ENCODE measurements at regions not wholly inside any gene's neighbourhood (a gene's known extent, or its start where the extent isn't known, plus 50 kb on each side); places are given as distances from the start of the nearest gene placed in this dataset.

DNA sequence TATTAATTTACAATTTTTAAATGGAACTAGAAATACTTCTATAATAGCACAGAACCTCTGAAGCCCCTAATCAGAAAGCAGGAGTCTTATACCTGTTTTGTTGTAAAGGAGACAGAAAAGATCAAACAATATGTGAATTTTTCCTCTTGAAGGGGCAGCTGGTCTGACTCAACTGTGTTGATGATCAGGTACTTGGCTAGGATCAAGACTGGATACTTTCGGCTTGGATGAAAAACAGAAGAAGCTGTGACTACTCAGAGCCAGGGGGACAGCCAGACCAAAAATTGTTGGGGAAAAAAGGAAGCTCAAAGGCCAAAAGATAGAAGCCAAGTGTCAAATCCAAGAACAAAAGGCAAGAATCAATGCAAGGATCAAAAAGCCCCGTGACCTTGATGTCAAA, 195.6 kb downstream of the KCTD12 start:
- intact Hi-C loops (cut with micrococcal nuclease) = no loop called here
- H3K27me3 Mint-ChIP-seq = no peaks in the 10 kb centered on the region
- ATAC-seq (ENCODE audit: low read depth) (no peak), DNase-seq (no peak)
- H3K4me1 Mint-ChIP-seq = no peaks in the 10 kb centered on the region
- H3K9me3 Mint-ChIP-seq = no peaks in the 10 kb centered on the region
- ChIA-PET POLR2A (no interaction called here), CTCF (no interaction called here)
- no peak overlapping the region for H3K27ac Mint-ChIP-seq
- TF ChIP-seq, protein P1, sequence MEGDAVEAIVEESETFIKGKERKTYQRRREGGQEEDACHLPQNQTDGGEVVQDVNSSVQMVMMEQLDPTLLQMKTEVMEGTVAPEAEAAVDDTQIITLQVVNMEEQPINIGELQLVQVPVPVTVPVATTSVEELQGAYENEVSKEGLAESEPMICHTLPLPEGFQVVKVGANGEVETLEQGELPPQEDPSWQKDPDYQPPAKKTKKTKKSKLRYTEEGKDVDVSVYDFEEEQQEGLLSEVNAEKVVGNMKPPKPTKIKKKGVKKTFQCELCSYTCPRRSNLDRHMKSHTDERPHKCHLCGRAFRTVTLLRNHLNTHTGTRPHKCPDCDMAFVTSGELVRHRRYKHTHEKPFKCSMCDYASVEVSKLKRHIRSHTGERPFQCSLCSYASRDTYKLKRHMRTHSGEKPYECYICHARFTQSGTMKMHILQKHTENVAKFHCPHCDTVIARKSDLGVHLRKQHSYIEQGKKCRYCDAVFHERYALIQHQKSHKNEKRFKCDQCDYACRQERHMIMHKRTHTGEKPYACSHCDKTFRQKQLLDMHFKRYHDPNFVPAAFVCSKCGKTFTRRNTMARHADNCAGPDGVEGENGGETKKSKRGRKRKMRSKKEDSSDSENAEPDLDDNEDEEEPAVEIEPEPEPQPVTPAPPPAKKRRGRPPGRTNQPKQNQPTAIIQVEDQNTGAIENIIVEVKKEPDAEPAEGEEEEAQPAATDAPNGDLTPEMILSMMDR (IDR thresholded peaks at IDR 0.05) = no peak
- no peaks in the 10 kb centered on the region for H3K36me3 Mint-ChIP-seq (ENCODE audit: low read depth)
- no peak overlapping the region for H3K4me3 Mint-ChIP-seq

GRCh38 chr13:76687467-76687866, 198.7 kb downstream of the KCTD12 start:
- no peaks in the 10 kb centered on the region for H3K27me3 Mint-ChIP-seq
- DNase-seq (no peak), ATAC-seq (ENCODE audit: low read depth) (no peak)
- intact Hi-C loops (cut with micrococcal nuclease) = no loop called here
- H3K36me3 Mint-ChIP-seq (ENCODE audit: low read depth) = no peaks in the 10 kb centered on the region
- ChIA-PET CTCF (no interaction called here), POLR2A (no interaction called here)
- TF ChIP-seq, protein P1 (IDR thresholded peaks at IDR 0.05) = no peak
- H3K27ac Mint-ChIP-seq = no peak overlapping the region
- H3K4me1 Mint-ChIP-seq = no peaks in the 10 kb centered on the region
- no peak overlapping the region for H3K4me3 Mint-ChIP-seq
- no peaks in the 10 kb centered on the region for H3K9me3 Mint-ChIP-seq

GRCh38 chr13:76685938-76686337, 200.3 kb downstream of the KCTD12 start:
- no peak overlapping the region for H3K27ac Mint-ChIP-seq

DNA sequence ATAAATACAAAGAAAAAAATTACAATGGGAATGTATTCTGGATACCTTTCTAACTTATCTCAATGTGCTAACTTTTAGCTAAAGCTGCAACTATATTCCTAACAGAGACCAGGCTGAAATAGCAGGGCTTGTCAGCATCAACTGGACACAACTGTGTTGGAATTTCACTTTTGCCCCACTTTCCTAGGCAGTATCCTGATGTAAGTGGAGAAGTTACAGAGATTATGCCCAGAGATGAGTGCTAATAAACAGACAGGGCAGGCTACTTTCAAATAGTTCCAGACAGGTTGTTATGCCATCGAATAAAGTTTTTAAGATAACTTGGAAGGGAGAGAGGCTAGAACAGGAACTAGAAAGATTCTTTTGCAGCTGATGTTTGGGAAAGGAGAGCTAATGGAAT, 201.9 kb downstream of the KCTD12 start:
- no peaks in the 10 kb centered on the region for H3K4me1 Mint-ChIP-seq
- ATAC-seq (ENCODE audit: low read depth) (no peak), DNase-seq (no peak)
- no peaks in the 10 kb centered on the region for H3K9me3 Mint-ChIP-seq
- H3K27ac Mint-ChIP-seq = no peak overlapping the region
- ChIA-PET POLR2A (no interaction called here), CTCF (no interaction called here)
- TF ChIP-seq, protein P1 (IDR thresholded peaks at IDR 0.05) = no peak
- intact Hi-C loops (cut with micrococcal nuclease) = no loop called here
- no peaks in the 10 kb centered on the region for H3K36me3 Mint-ChIP-seq (ENCODE audit: low read depth)
- H3K4me3 Mint-ChIP-seq = no peak overlapping the region
- H3K27me3 Mint-ChIP-seq = no peaks in the 10 kb centered on the region

More at GRCh38 chr13:76685938-76686337, 200.3 kb downstream of the KCTD12 start:
- ChIA-PET CTCF (no interaction called here), POLR2A (no interaction called here)
- Mint-ChIP-seq H3K36me3 (ENCODE audit: low read depth) (no peaks in the 10 kb centered on the region), H3K27me3 (no peaks in the 10 kb centered on the region), H3K4me3 (no peak overlapping the region), H3K9me3 (no peaks in the 10 kb centered on the region), H3K4me1 (no peaks in the 10 kb centered on the region)
- TF ChIP-seq, protein P1 (IDR thresholded peaks at IDR 0.05) = no peak
- no peak for ATAC-seq (ENCODE audit: low read depth)
- no peak for DNase-seq
- intact Hi-C loops (cut with micrococcal nuclease) = no loop called here

DNA sequence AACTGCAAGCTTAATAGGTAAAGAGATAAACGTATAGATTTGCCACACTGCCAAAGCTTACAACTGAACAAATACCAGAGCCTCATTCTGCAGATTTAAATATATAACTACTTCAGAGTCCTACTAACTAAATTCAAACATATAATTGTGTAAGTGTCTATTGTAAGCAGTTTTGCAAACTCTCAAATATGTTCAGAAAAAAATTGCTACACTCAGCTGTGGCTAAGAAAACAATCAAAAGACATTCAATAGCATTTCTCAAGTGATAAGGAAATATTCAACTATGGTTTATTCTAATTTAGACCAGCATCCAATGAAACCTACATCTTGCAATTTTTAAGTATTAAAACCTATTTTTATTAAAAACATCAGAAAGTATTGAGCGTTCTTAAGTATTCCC, 202.4 kb downstream of the KCTD12 start:
- ChIA-PET CTCF (no interaction called here), POLR2A (no interaction called here)
- H3K4me1 Mint-ChIP-seq = no peaks in the 10 kb centered on the region
- no peaks in the 10 kb centered on the region for H3K27me3 Mint-ChIP-seq
- intact Hi-C loops (cut with micrococcal nuclease) = no loop called here
- ATAC-seq (ENCODE audit: low read depth) = no peak
- H3K36me3 Mint-ChIP-seq (ENCODE audit: low read depth) = no peaks in the 10 kb centered on the region
- TF ChIP-seq, protein P1 (IDR thresholded peaks at IDR 0.05) = no peak
- no peak for DNase-seq
- H3K4me3 Mint-ChIP-seq = no peak overlapping the region
- no peak overlapping the region for H3K27ac Mint-ChIP-seq
- no peaks in the 10 kb centered on the region for H3K9me3 Mint-ChIP-seq
